MM.1S (cell line): ENCODE measurements at regions not wholly inside any gene's neighbourhood (a gene's known extent, or its start where the extent isn't known, plus 50 kb on each side); places are given as distances from the start of the nearest gene placed in this dataset.

Experiments
- DNase-seq: peaks from one replicate; pipeline ENCODE4 v3.0.0-alpha.2; 2015
- H2AFZ ChIP-seq: fragments of 300-600 bp; sonication (generic); 2 replicates; pipeline ENCODE4 v1.6.0; 2016; ENCODE audit warnings: antibody characterized with exemption, low read length
- H3F3A ChIP-seq: fragments of 300-600 bp; sonication (generic); 2 replicates; pipeline ENCODE4 v1.6.1; 2016; ENCODE audit warnings: mild to moderate bottlenecking, antibody characterized with exemption, low read length, moderate library complexity, mixed read lengths; ENCODE audit not compliant: insufficient read depth
- H3K27ac ChIP-seq: fragments of 300-600 bp; sonication (generic); 2 replicates; pipeline ENCODE4 v1.5.1; 2016; ENCODE audit warnings: mild to moderate bottlenecking, low read length
- H3K27me3 ChIP-seq: fragments of 300-600 bp; sonication (generic); replicated peaks from 2 replicates; pipeline ENCODE4 v1.6.0; 2016; ENCODE audit warnings: low read length; ENCODE audit not compliant: insufficient read depth
- H3K36me3 ChIP-seq: fragments of 300-600 bp; sonication (generic); replicated peaks from 2 replicates; pipeline ENCODE4 v1.6.1; 2016; ENCODE audit warnings: mild to moderate bottlenecking, low read length, mixed read lengths; ENCODE audit not compliant: insufficient read depth
- H3K4me1 ChIP-seq: fragments of 300-600 bp; sonication (generic); 2 replicates; pipeline ENCODE4 v1.6.1; 2016; ENCODE audit warnings: low read length, mixed read lengths
- H3K4me2 ChIP-seq: fragments of 300-600 bp; sonication (generic); 2 replicates; pipeline ENCODE4 v1.6.0; 2016; ENCODE audit warnings: low read depth, low read length
- H3K4me3 ChIP-seq: fragments of 300-600 bp; sonication (generic); 2 replicates; pipeline ENCODE4 v1.5.1; 2016; ENCODE audit warnings: low read length, mixed read lengths
- H3K79me2 ChIP-seq: fragments of 300-600 bp; sonication (generic); 2 replicates; pipeline ENCODE4 v1.6.1; 2016; ENCODE audit warnings: mixed run types, low read length, mixed read lengths
- H3K9ac ChIP-seq: fragments of 300-600 bp; sonication (generic); 2 replicates; pipeline ENCODE4 v1.6.1; 2016; ENCODE audit warnings: low read length, mixed read lengths
- H3K9me2 ChIP-seq: fragments of 300-600 bp; sonication (generic); replicated peaks from 2 replicates; pipeline ENCODE4 v1.6.1; 2016; ENCODE audit warnings: mild to moderate bottlenecking, low read length, mixed read lengths; ENCODE audit not compliant: insufficient read depth
- H3K9me3 ChIP-seq: fragments of 300-600 bp; sonication (generic); replicated peaks from 2 replicates; pipeline ENCODE4 v1.6.1; 2016; ENCODE audit warnings: mild to moderate bottlenecking, low read length, mixed read lengths; ENCODE audit not compliant: insufficient read depth
- H4K20me1 ChIP-seq: fragments of 300-600 bp; sonication (generic); 2 replicates; pipeline ENCODE4 v1.6.1; 2016; ENCODE audit warnings: mild to moderate bottlenecking, low read length, moderate library complexity, mixed read lengths; ENCODE audit not compliant: insufficient read depth
- CTCF ChIP-seq: fragments of 300-600 bp; sonication (generic); IDR thresholded peaks from 2 replicates; pipeline ENCODE4 v1.5.1; 2016; ENCODE audit warnings: antibody characterized with exemption, low read length, mixed read lengths
- EZH2 ChIP-seq: fragments of 300-600 bp; sonication (generic); optimal IDR thresholded peaks from 2 replicates; pipeline ENCODE3; 2017; ENCODE audit warnings: low read depth, mild to moderate bottlenecking, antibody characterized with exemption, low read length, mixed read lengths
- EZH2phosphoT487 ChIP-seq: fragments of 300-600 bp; sonication (generic); IDR thresholded peaks from 2 replicates; pipeline ENCODE4 v1.6.1; 2018; ENCODE audit warnings: antibody characterized with exemption, low read length

DNA sequence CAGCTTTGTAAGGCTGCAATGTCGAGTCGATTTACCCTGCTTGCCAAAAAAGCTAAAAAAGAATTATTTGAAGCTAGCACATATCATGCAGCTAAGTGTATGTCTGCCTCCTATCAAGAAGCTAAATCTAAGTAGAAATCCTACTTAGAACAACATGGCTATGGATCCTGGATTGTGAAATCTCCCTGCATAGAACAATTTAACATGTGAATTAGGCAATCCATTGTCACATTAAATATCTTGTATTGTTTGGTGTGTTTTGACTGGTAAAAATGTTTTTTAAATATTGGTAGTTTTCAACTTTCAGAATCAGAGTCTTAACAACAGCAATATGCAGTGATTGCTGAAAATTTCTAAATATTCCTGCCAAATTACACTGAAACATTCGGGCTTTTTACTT is 73.3 kb downstream of the SKIDA1 start:
- Histone ChIP-seq H3F3A (no peaks in the 10 kb centered on the region), H3K79me2 (no peaks in the 10 kb centered on the region), H3K9ac (no peak overlapping the region), H3K27ac (no peak overlapping the region), H3K4me1 (0 out of 2 replicates have a peak, but pooled peaks cover 2% of the 10 kb centered on the region), H3K4me3 (no peak overlapping the region), H2AFZ (no peak overlapping the region), H4K20me1 (no peaks in the 10 kb centered on the region), H3K9me2 (no peaks in the 10 kb centered on the region), H3K4me2 (no peak overlapping the region), H3K27me3 (no peaks in the 10 kb centered on the region), H3K9me3 (no peaks in the 10 kb centered on the region), H3K36me3 (no peaks in the 10 kb centered on the region)
- no peak for TF ChIP-seq CTCF
- no peak for DNase-seq

DNA sequence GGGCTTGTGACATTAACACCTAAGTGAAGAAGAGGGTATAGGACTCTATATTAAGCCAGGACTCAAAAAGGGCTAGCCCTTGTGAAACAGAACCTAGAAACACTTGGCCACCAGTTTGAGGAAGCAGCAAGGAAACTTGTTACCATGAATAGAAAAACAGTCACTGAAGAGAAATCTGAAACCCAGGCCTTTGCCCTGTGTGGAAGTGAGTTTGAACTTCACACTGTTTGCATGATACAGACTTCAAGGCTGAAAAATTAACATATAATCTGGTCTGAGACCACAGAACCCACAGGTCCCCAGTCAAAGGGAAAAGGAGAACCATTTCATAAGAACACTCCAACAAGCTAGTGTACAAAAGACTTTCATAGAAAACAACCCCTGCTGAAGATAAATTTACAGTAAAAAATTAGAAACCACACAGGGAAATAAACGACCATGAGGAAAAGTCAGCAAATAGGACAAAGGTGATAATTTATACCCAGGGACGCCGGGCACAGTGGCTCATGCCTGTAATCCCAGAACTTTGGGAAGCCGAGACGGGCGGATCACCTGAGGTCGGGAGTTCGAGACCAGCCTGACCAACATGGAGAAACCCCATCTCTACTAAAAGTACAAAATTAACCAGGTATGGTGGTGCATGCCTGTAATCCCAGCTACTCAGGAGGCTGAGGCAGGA is 76.1 kb downstream of the SKIDA1 start:
- no peaks in the 10 kb centered on the region for H4K20me1 ChIP-seq
- H2AFZ ChIP-seq = no peak overlapping the region
- no peaks in the 10 kb centered on the region for H3K27me3 ChIP-seq
- no peaks in the 10 kb centered on the region for H3K79me2 ChIP-seq
- no peak overlapping the region for H3K4me2 ChIP-seq
- H3K9ac ChIP-seq = no peak overlapping the region
- H3K4me1 ChIP-seq = 0 out of 2 replicates have a peak, but pooled peaks cover 2% of the 10 kb centered on the region
- no peaks in the 10 kb centered on the region for H3F3A ChIP-seq
- peak; percentile 66 for DNase-seq
- no peak overlapping the region for H3K4me3 ChIP-seq
- H3K9me3 ChIP-seq = no peaks in the 10 kb centered on the region
- H3K36me3 ChIP-seq = no peaks in the 10 kb centered on the region
- H3K9me2 ChIP-seq = no peaks in the 10 kb centered on the region
- no peak for TF ChIP-seq EZH2phosphoT487
- no peak for TF ChIP-seq EZH2
- no peak for TF ChIP-seq CTCF
- H3K27ac ChIP-seq = peak overlapping the region; percentile 17; the same call in 1 of the 2 replicates

- no peak overlapping the region for H3K4me3 ChIP-seq
- H3K27ac ChIP-seq = no peak overlapping the region
- TF ChIP-seq EZH2 (no peak), CTCF (no peak), EZH2phosphoT487 (no peak)
- no peaks in the 10 kb centered on the region for H3K27me3 ChIP-seq
- no peak overlapping the region for H2AFZ ChIP-seq
- no peaks in the 10 kb centered on the region for H3F3A ChIP-seq
- no peak for DNase-seq
- H3K4me2 ChIP-seq = no peak overlapping the region
- 0 out of 2 replicates have a peak, but pooled peaks cover 2% of the 10 kb centered on the region for H3K4me1 ChIP-seq
- H3K9ac ChIP-seq = no peak overlapping the region
- no peaks in the 10 kb centered on the region for H3K79me2 ChIP-seq
- H3K9me3 ChIP-seq = no peaks in the 10 kb centered on the region
- H3K9me2 ChIP-seq = no peaks in the 10 kb centered on the region
- no peaks in the 10 kb centered on the region for H3K36me3 ChIP-seq
- H4K20me1 ChIP-seq = no peaks in the 10 kb centered on the region
These were observed 80.3 kb downstream of the SKIDA1 start for GRCh38 chr10:21445163-21445562.
